H1 (cell line): ENCODE measurements at regions not wholly inside any gene's neighbourhood (a gene's known extent, or its start where the extent isn't known, plus 50 kb on each side); places are given as distances from the start of the nearest gene placed in this dataset.

Source experiments
- CTCF ChIA-PET: fragments of 300-600 bp; sonication (Branson Sonifier 250); formaldehyde crosslinking; loops from one replicate; lab custom pipeline; 2021; ENCODE audit not compliant: partially characterized antibody; lab: Charles Lee
- POLR2A ChIA-PET: fragments of 300-600 bp; sonication (Branson Sonifier 250); formaldehyde crosslinking; loops from one replicate; lab custom pipeline; 2021; ENCODE audit warnings: inconsistent platforms; ENCODE audit not compliant: partially characterized antibody; lab: Charles Lee
- DNase-seq, 2 experiments: peaks; one replicate each; pipeline versions ENCODE4 v3.0.0 to v3.0.0-alpha.2; 2010 to 2022; ENCODE audit warnings: low spot score in 2 of 2, low read depth in 1 of 2, mixed read lengths in 1 of 2
- FAIRE-seq: peaks from 2 replicates; lab custom pipeline; 2011; peaks lifted over from hg19 to GRCh38; lab: Jason Lieb, UNC
- H2AFZ ChIP-seq: 2 replicates; pipeline ENCODE4 v1.8.1; 2012; ENCODE audit warnings: low read length, inconsistent platforms
- H2AK5ac ChIP-seq: 2 replicates; pipeline ENCODE4 v1.6.1; 2013; ENCODE audit warnings: low read depth, low read length
- H2BK120ac ChIP-seq: replicated peaks from 2 replicates; pipeline ENCODE3; 2013; ENCODE audit warnings: low read depth, low read length, inconsistent platforms
- H2BK12ac ChIP-seq: 2 replicates; pipeline ENCODE4 v1.6.1; 2013; ENCODE audit warnings: low read depth, low read length
- H2BK15ac ChIP-seq: 2 replicates; pipeline ENCODE4 v1.6.1; 2013; ENCODE audit warnings: low read length
- H2BK20ac ChIP-seq: 2 replicates; pipeline ENCODE4 v1.6.1; 2013; ENCODE audit warnings: low read length
- H2BK5ac ChIP-seq: 2 replicates; pipeline ENCODE4 v1.6.1; 2013; ENCODE audit warnings: low read depth, low read length
- H3K14ac ChIP-seq: 2 replicates; pipeline ENCODE4 v1.6.1; 2013; ENCODE audit warnings: inconsistent platforms; ENCODE audit not compliant: insufficient read length
- H3K18ac ChIP-seq: 2 replicates; pipeline ENCODE4 v1.6.1; 2013; ENCODE audit warnings: low read length; ENCODE audit errors: extremely low read depth
- H3K23ac ChIP-seq: 2 replicates; pipeline ENCODE4 v1.6.1; 2013; ENCODE audit warnings: inconsistent platforms; ENCODE audit not compliant: insufficient read length
- H3K23me2 ChIP-seq: 2 replicates; pipeline ENCODE4 v1.6.1; 2013; ENCODE audit warnings: low read depth, low read length
- H3K27ac ChIP-seq: 2 replicates; pipeline ENCODE4 v1.6.1; 2011; ENCODE audit warnings: low read depth, low read length, inconsistent platforms
- H3K27me3 ChIP-seq, 4 experiments: replicated peaks in 1 of 4; 1 replicate in 1 of 4; 2 replicates in 3 of 4; pipeline versions ENCODE4 v1.6.1 to v1.8.1; 2011 to 2013; ENCODE audit warnings: low read length in 3 of 4, mild to moderate bottlenecking in 3 of 4, inconsistent platforms in 2 of 4, mixed read lengths in 2 of 4, moderate library complexity in 1 of 4; ENCODE audit not compliant: control insufficient read depth in 3 of 4, insufficient read depth in 3 of 4; ENCODE audit errors: extremely low read depth in 1 of 4
- H3K36me3 ChIP-seq, 4 experiments: 2 replicates each; pipeline versions ENCODE4 v1.6.1 to v1.8.1; 2011 to 2013; ENCODE audit warnings: mild to moderate bottlenecking in 4 of 4, low read length in 3 of 4, moderate library complexity in 2 of 4, control low read depth in 1 of 4, inconsistent platforms in 1 of 4; ENCODE audit not compliant: insufficient read depth in 4 of 4, control insufficient read depth in 2 of 4
- H3K4ac ChIP-seq: replicated peaks from 2 replicates; pipeline ENCODE3; 2013; ENCODE audit warnings: low read length, low read depth, mixed read lengths, inconsistent platforms; ENCODE audit not compliant: insufficient read length
- H3K4me1 ChIP-seq, 4 experiments: replicated peaks in 1 of 4; 1 replicate in 1 of 4; 2 replicates in 3 of 4; pipeline versions ENCODE4 v1.6.1 to v1.8.1; 2011 to 2013; ENCODE audit warnings: low read length in 3 of 4, inconsistent platforms in 2 of 4, mixed read lengths in 1 of 4; ENCODE audit not compliant: insufficient read depth in 4 of 4, control insufficient read depth in 3 of 4
- H3K4me2 ChIP-seq, 2 experiments: 2 replicates each; pipeline versions ENCODE4 v1.6.1 to v1.8.1; 2011 to 2013; ENCODE audit warnings: low read depth in 2 of 2, low read length in 2 of 2, control low read depth in 1 of 2, inconsistent platforms in 1 of 2, mild to moderate bottlenecking in 1 of 2; ENCODE audit not compliant: insufficient read depth in 1 of 2
- H3K4me3 ChIP-seq, 4 experiments: fragments of 200-600, 300-600 bp in 1 of 4; sonication (generic), shearing (Covaris generic), sonication (Bioruptor Twin) in 1 of 4; 2 replicates each; pipeline versions ENCODE4 v1.5.1 to v1.8.1; 2011 to 2016; ENCODE audit warnings: low read length in 4 of 4, low read depth in 3 of 4, control low read depth in 2 of 4, inconsistent platforms in 2 of 4, mild to moderate bottlenecking in 2 of 4, mixed read lengths in 1 of 4, moderate library complexity in 1 of 4; ENCODE audit not compliant: insufficient read depth in 2 of 4; ENCODE audit errors: extremely low read depth in 1 of 4
- H3K56ac ChIP-seq: replicated peaks from 2 replicates; pipeline ENCODE3; 2013; ENCODE audit warnings: low read depth, mild to moderate bottlenecking, mixed read lengths, low read length, inconsistent platforms; ENCODE audit not compliant: insufficient read length
- H3K79me1 ChIP-seq: 2 replicates; pipeline ENCODE4 v1.6.1; 2013; ENCODE audit warnings: low read depth, low read length, control low read depth
- H3K79me2 ChIP-seq, 2 experiments: 2 replicates each; pipeline versions ENCODE4 v1.6.1 to v1.8.1; 2012 to 2013; ENCODE audit warnings: low read length in 2 of 2, mild to moderate bottlenecking in 2 of 2, inconsistent platforms in 1 of 2; ENCODE audit not compliant: insufficient read depth in 2 of 2, control insufficient read depth in 1 of 2
- H3K9ac ChIP-seq, 4 experiments: replicated peaks in 1 of 4; 1 replicate in 1 of 4; 2 replicates in 3 of 4; pipeline versions ENCODE4 v1.6.1 to v1.8.1; 2011 to 2013; ENCODE audit warnings: low read depth in 3 of 4, low read length in 3 of 4, control low read depth in 2 of 4, mild to moderate bottlenecking in 2 of 4, moderate library complexity in 2 of 4, inconsistent platforms in 1 of 4; ENCODE audit errors: extremely low read depth in 1 of 4
- H3K9me3 ChIP-seq, 2 experiments: 2 replicates each; pipeline versions ENCODE4 v1.6.1 to v1.8.1; 2012 to 2013; ENCODE audit warnings: mild to moderate bottlenecking in 2 of 2, moderate library complexity in 2 of 2, control low read depth in 1 of 2, inconsistent platforms in 1 of 2, low read depth in 1 of 2, low read length in 1 of 2, mixed read lengths in 1 of 2; ENCODE audit not compliant: insufficient read depth in 2 of 2
- H4K20me1 ChIP-seq, 2 experiments: replicated peaks in 1 of 2; 2 replicates each; pipeline versions ENCODE3 to v1.8.1; 2011 to 2013; ENCODE audit warnings: inconsistent platforms in 2 of 2, low read length in 2 of 2, mild to moderate bottlenecking in 1 of 2; ENCODE audit not compliant: insufficient read depth in 2 of 2, control insufficient read depth in 1 of 2
- H4K5ac ChIP-seq: 2 replicates; pipeline ENCODE4 v1.6.1; 2013; ENCODE audit warnings: low read length, low read depth, mixed read lengths, inconsistent platforms; ENCODE audit not compliant: insufficient read length
- H4K8ac ChIP-seq: 2 replicates; pipeline ENCODE4 v1.8.0; 2013; ENCODE audit warnings: mild to moderate bottlenecking, moderate library complexity, low read length, inconsistent platforms; ENCODE audit not compliant: insufficient read depth; ENCODE audit errors: extremely low read depth
- H4K91ac ChIP-seq: replicated peaks from 2 replicates; pipeline ENCODE3; 2013; ENCODE audit warnings: low read length, mixed read lengths, inconsistent platforms; ENCODE audit not compliant: insufficient read length
- ATF2 ChIP-seq: IDR thresholded peaks from 2 replicates; pipeline ENCODE4 v1.6.1; 2012; ENCODE audit warnings: low read length, inconsistent platforms
- CBX5 ChIP-seq: fragments of 300-800, 300-1000 bp; sonication (generic); IDR thresholded peaks from 2 replicates; pipeline ENCODE4 v1.7.1; 2016; ENCODE audit warnings: antibody characterized with exemption, low read length, low read depth
- CREB1 ChIP-seq: IDR thresholded peaks from 2 replicates; pipeline ENCODE4 v1.6.1; 2012; ENCODE audit warnings: inconsistent platforms
- CTCF ChIP-seq, 3 experiments: IDR thresholded peaks; 1 replicate in 2 of 3; 2 replicates in 1 of 3; pipeline versions ENCODE4 v1.5.1 to v1.6.1; 2011; ENCODE audit warnings: low read length in 3 of 3, mild to moderate bottlenecking in 3 of 3, inconsistent platforms in 2 of 3, low read depth in 1 of 3, moderate library complexity in 1 of 3; ENCODE audit not compliant: insufficient read depth in 1 of 3; ENCODE audit errors: control extremely low read depth in 1 of 3
- FOSL1 ChIP-seq: IDR thresholded peaks from 2 replicates; pipeline ENCODE4 v1.6.1; 2011; ENCODE audit warnings: mild to moderate bottlenecking, low read depth, low read length, moderate library complexity; ENCODE audit not compliant: insufficient read depth
- HDAC6 ChIP-seq: IDR thresholded peaks from one replicate; pipeline ENCODE4 v1.7.1; 2012; ENCODE audit warnings: low read depth, mild to moderate bottlenecking, inconsistent platforms, low read length, moderate library complexity
- MAFK ChIP-seq: IDR thresholded peaks from 2 replicates; pipeline ENCODE4 v1.6.1; 2012; ENCODE audit warnings: low read depth, mild to moderate bottlenecking, improper control_type of control experiment, low read length
- PHF8 ChIP-seq: fragments of 200-600 bp; sonication (generic); conservative IDR thresholded peaks from 2 replicates; pipeline ENCODE4 v1.7.1; 2012; ENCODE audit warnings: low read depth, mild to moderate bottlenecking, inconsistent platforms, low read length, moderate library complexity
- RNF2 ChIP-seq: fragments of 200-900, 300-1000 bp; sonication (generic); IDR thresholded peaks from 2 replicates; pipeline ENCODE4 v1.7.1; 2016; ENCODE audit warnings: borderline replicate concordance, low read depth, mild to moderate bottlenecking, antibody characterized with exemption, low read length; ENCODE audit not compliant: poor library complexity, severe bottlenecking; ENCODE audit errors: missing control alignments
- TCF12 ChIP-seq: IDR thresholded peaks from 2 replicates; pipeline ENCODE4 v1.6.1; 2011; ENCODE audit warnings: low read depth, mild to moderate bottlenecking, low read length
- TEAD4 ChIP-seq: IDR thresholded peaks from 2 replicates; pipeline ENCODE4 v1.6.1; 2012; ENCODE audit warnings: low read depth, low read length, inconsistent platforms, mixed read lengths
- YY1 ChIP-seq: IDR thresholded peaks from 2 replicates; pipeline ENCODE4 v1.6.1; 2011; ENCODE audit warnings: low read depth, mild to moderate bottlenecking, low read length

- Histone ChIP-seq H3K18ac (no peak overlapping the region), H3K56ac (no peak overlapping the region), H3K27ac (no peak overlapping the region), H3K9me3 (no peaks in the 10 kb centered on the region), H3K4me3 (no peak overlapping the region), H2BK20ac (no peak overlapping the region), H4K8ac (no peak overlapping the region), H2AFZ (no peak overlapping the region), H3K27me3 (no peaks in the 10 kb centered on the region), H2BK12ac (no peak overlapping the region), H3K4ac (no peak overlapping the region), H3K79me2 (no peaks in the 10 kb centered on the region), H3K4me1 (no peaks in the 10 kb centered on the region), H2BK15ac (no peak overlapping the region), H2BK120ac (no peak overlapping the region), H3K23ac (no peak overlapping the region), H4K20me1 (no peaks in the 10 kb centered on the region), H4K5ac (no peak overlapping the region), H3K9ac (no peak overlapping the region), H3K23me2 (no peaks in the 10 kb centered on the region), H3K36me3 (no peaks in the 10 kb centered on the region), H2AK5ac (no peak overlapping the region), H3K79me1 (no peaks in the 10 kb centered on the region), H3K14ac (no peak overlapping the region), H4K91ac (no peak overlapping the region), H3K4me2 (no peak overlapping the region), H2BK5ac (no peak overlapping the region)
- no peak for DNase-seq
- ChIA-PET POLR2A (no interaction called here), CTCF (no interaction called here)
- no peak for FAIRE-seq
- TF ChIP-seq TEAD4: no peak
- TF ChIP-seq PHF8: no peak
- TF ChIP-seq TCF12: no peak
- TF ChIP-seq CBX5: no peak
- no peak for TF ChIP-seq ATF2
- no peak for TF ChIP-seq YY1
- TF ChIP-seq FOSL1: no peak
- TF ChIP-seq RNF2: no peak
- no peak for TF ChIP-seq CTCF (IDR thresholded peaks at IDR 0.05; ENCODE audit: control extremely low read depth in 1 of 3, insufficient read depth in 1 of 3, low read depth in 1 of 3, low read length in 3 of 3)
- no peak for TF ChIP-seq HDAC6
- TF ChIP-seq CREB1: no peak
- TF ChIP-seq MAFK: no peak
Observed at GRCh38 chr5:119928974-119929373, 299.6 kb downstream of the FAM170A start.
